AG04450 (cell line): ENCODE measurements at regions not wholly inside any gene's neighbourhood (a gene's known extent, or its start where the extent isn't known, plus 50 kb on each side); places are given as distances from the start of the nearest gene placed in this dataset.

Experiments
- CTCF ChIA-PET: fragments of 300-600, 350-600 bp; formaldehyde crosslinking; extraction: SDS; loops from one replicate; lab custom pipeline; 2022; ENCODE audit warnings: antibody characterized with exemption, inconsistent platforms; lab: Charles Lee
- POLR2A ChIA-PET: fragments of 350-600 bp; formaldehyde crosslinking; extraction: SDS; loops from one replicate; lab custom pipeline; 2021; ENCODE audit warnings: antibody characterized with exemption, inconsistent platforms; lab: Yijun Ruan, JAX
- DNase-seq: peaks from one replicate; pipeline ENCODE4 v3.0.0-alpha.2; 2011; ENCODE audit warnings: low read depth, low spot score
- H3K27ac ChIP-seq: one replicate; pipeline ENCODE4 v1.5.1; 2012; ENCODE audit warnings: low read depth, low read length, control low read depth
- H3K27me3 ChIP-seq: one replicate; pipeline ENCODE4 v1.6.0; 2012; ENCODE audit warnings: low read length; ENCODE audit not compliant: control insufficient read depth, insufficient read depth
- H3K4me3 ChIP-seq: 2 replicates; pipeline ENCODE4 v1.5.1; 2011; ENCODE audit warnings: mild to moderate bottlenecking, low read depth, low read length, control low read depth
- H3K9me3 ChIP-seq: 2 replicates; pipeline ENCODE4 v1.5.1; 2012; ENCODE audit warnings: low read length; ENCODE audit not compliant: control insufficient read depth, insufficient read depth
- CTCF ChIP-seq: IDR thresholded peaks from 2 replicates; pipeline ENCODE4 v1.5.1; 2011; ENCODE audit warnings: low read depth, low read length, control low read depth, inconsistent platforms

GRCh38 chr9:113746486-113746885, 129.6 kb upstream of the ZNF618 start:
- Histone ChIP-seq H3K27me3 (peaks cover 31% of the 10 kb centered on the region), H3K9me3 (no peaks in the 10 kb centered on the region), H3K4me3 (no peak overlapping the region), H3K27ac (no peak overlapping the region)
- CTCF ChIA-PET: interaction anchor here (2.0 kb wide), 1 partner anchor 9 kb away, joined by 9 read pairs; no protein-coding TSS in a partner anchor
- DNase-seq: no peak
- POLR2A ChIA-PET: interaction anchor here (0.7 kb wide), 1 partner anchor 395 kb away, joined by 3 read pairs; no protein-coding TSS in a partner anchor
- TF ChIP-seq CTCF: no peak

- no peak for TF ChIP-seq CTCF
- POLR2A ChIA-PET: no interaction called here
- no peaks in the 10 kb centered on the region for H3K9me3 ChIP-seq
- CTCF ChIA-PET: no interaction called here
- peaks cover 29% of the 10 kb centered on the region for H3K27me3 ChIP-seq
- no peak for DNase-seq
- no peak overlapping the region for H3K4me3 ChIP-seq
- H3K27ac ChIP-seq: no peak overlapping the region
Observed at GRCh38 chr9:113748135-113748534, 128.0 kb upstream of the ZNF618 start.

DNA sequence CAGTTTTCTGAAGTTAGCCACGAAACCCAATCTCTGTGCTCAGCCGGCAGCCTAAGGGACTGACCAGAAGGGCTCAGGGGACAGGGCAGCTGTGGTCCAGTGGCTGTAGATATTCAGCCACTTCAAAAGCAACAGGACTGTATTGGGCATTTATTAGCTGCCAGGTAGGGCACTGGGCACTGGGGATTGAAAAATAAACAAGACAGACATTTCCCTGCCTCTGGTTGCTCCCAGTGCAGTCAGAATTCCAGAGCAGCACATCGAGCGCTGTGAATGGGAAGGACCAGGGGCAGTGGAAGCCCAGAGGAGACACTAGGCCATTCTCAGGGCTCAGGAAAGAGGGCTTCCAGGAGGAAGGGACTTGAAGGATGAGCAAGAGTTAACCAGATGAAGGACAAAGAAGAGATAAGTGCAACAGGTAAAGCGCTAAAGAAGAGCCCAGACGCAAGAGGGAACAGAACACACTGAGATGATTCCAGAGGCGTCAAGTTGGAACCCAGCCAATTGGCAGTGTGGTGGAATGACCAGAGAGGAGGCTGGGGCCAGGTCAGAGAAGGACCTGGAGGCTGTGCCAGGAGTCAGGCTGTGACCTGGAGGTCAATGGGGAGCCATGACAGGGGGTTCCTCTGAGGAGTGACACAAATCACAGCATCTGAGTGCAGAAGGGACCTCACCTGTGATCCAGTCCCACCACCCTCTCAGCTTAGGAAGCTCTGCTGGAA, 122.5 kb upstream of the ZNF618 start:
- Histone ChIP-seq H3K27me3 (peaks cover 31% of the 10 kb centered on the region), H3K27ac (no peak overlapping the region), H3K9me3 (no peaks in the 10 kb centered on the region), H3K4me3 (no peak overlapping the region)
- ChIA-PET CTCF (no interaction called here), POLR2A (no interaction called here)
- no peak for TF ChIP-seq CTCF
- no peak for DNase-seq

DNA sequence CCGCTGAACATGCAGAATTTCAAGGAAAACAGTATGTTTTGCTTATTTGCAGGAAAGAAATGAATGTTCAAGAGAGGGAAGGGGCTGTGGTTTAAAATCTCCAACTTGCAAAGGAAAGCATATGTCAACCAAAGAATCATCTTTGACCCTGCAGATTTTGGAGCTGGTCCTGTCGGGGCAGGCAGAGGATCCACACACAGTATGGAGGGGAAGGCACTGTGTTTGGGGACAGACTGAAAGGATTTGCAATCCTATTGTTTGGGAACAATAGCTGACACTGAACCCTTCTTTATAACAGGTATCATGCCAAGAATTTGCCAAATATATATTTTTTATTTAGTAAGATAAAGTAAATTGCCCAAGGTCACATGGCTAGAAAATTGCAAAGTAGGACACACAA, 121.4 kb upstream of the ZNF618 start:
- DNase-seq: no peak
- Histone ChIP-seq H3K9me3 (no peaks in the 10 kb centered on the region), H3K27me3 (peaks cover 31% of the 10 kb centered on the region), H3K27ac (no peak overlapping the region), H3K4me3 (no peak overlapping the region)
- CTCF ChIA-PET: no interaction called here
- no peak for TF ChIP-seq CTCF
- POLR2A ChIA-PET: no interaction called here

DNA sequence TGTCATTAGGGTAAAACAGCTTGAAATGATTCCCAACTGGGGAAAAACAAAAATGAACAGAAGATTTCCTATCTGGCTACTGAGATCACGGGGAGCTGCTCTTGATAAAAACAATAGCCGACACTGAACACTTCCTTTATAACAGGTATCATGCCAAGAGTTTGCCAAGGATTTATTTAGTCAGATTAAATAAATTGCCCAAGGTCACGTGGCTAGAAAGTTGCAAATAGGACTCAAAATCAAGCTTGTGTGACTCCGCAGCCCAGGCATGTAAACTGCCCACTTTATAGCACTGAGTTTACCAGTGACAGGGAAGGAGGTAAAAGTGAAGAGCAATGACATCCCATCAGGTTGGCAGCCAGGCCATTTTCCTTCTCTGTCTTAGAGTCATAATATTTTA, 120.7 kb upstream of the ZNF618 start:
- no peak for TF ChIP-seq CTCF
- ChIA-PET POLR2A (no interaction called here), CTCF (no interaction called here)
- Histone ChIP-seq H3K27me3 (peaks cover 31% of the 10 kb centered on the region), H3K4me3 (no peak overlapping the region), H3K27ac (no peak overlapping the region), H3K9me3 (no peaks in the 10 kb centered on the region)
- DNase-seq: no peak
